ENCODE measurements at regions not wholly inside any gene's neighbourhood (a gene's known extent, or its start where the extent isn't known, plus 50 kb on each side); places are given as distances from the start of the nearest gene placed in this dataset. TPM values are rescaled to one million over a fixed set of nuclear protein-coding genes. Genes with fewer than 3 reads are reported as not detected.

Small RNA genes lying in the stretch of these regions (small RNA-seq; reads per million reads assigned to genes)
- gene AC134878.1: not detected
- gene AC140113.1: not detected
- not detected for gene AC140113.2
- gene AC140113.3: not detected
- not detected for gene AC140113.4
- not detected for gene ANKRD20A6P
